NOMO-1 treated with dmso at 0.1 percent for 144 hours (cell line): ENCODE measurements at regions not wholly inside any gene's neighbourhood (a gene's known extent, or its start where the extent isn't known, plus 50 kb on each side); places are given as distances from the start of the nearest gene placed in this dataset.
"Not testable (repeated sequence)": the region's sequence is repeated elsewhere in the genome, so short reads cannot be mapped to it uniquely, and the experiment has no call there.

ENCODE experiments used
- DNase-seq: peaks from one replicate; lab custom pipeline; 2025; ENCODE audit not compliant: unreplicated experiment; lab: John Stamatoyannopoulos, UW

DNA sequence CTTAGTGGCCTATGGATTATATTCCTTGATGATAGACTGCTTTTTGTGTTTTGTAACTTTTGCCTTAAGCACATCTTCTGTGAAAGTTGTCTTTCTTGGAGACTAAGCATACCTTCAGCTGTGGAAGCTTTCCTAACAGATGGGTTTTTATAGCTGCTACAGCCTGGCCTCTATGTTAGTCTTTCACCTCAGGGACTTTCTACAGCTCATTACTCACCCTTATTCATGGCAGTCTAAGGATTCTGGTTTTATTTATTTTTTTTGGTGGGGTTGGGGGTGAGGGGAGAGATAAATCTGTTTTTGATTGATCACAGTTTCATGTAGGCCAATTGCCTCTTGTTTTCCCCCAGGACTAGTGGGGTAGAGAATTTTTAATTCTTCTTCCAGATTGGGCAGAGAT, 219.9 kb downstream of the DKK1 start:
- no peak for DNase-seq

GRCh38 chr10:52539463-52539862, 225.4 kb downstream of the DKK1 start:
- DNase-seq, result no peak

- DNase-seq, result no peak
These were observed 226.5 kb downstream of the DKK1 start for GRCh38 chr10:52540479-52540984.

GRCh38 chr10:52541006-52541473, 227.0 kb downstream of the DKK1 start:
- no peak for DNase-seq

- DNase-seq, result no peak
These were observed 228.8 kb downstream of the DKK1 start for GRCh38 chr10:52542906-52543305.

DNA sequence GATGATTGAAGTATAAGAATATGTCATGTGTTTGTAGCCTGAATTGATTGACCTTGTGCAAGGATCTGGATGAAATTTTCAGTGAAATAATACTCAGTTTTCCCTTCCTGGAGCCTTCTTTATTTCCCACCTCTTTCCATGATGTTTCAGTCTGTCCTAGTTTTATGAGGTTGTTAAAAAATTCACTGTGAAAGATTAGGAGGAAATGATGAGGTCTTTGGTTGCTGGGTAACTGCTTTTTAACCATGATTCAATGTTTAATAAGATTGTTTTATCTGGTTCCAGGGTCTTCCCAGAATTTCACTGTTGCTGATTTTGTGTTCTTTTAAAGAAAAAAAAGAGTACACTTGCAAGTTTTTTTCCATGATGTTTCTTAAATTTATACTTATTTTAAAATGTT, 221.5 kb downstream of the MBL2 start:
- DNase-seq, result no peak

- DNase-seq, result no peak
These were observed 214.5 kb downstream of the MBL2 start for GRCh38 chr10:52558090-52558489.

GRCh38 chr10:52561322-52561721, 211.3 kb downstream of the MBL2 start:
- no peak for DNase-seq

GRCh38 chr10:52563360-52563759, 209.2 kb downstream of the MBL2 start:
- DNase-seq, result no peak

DNA sequence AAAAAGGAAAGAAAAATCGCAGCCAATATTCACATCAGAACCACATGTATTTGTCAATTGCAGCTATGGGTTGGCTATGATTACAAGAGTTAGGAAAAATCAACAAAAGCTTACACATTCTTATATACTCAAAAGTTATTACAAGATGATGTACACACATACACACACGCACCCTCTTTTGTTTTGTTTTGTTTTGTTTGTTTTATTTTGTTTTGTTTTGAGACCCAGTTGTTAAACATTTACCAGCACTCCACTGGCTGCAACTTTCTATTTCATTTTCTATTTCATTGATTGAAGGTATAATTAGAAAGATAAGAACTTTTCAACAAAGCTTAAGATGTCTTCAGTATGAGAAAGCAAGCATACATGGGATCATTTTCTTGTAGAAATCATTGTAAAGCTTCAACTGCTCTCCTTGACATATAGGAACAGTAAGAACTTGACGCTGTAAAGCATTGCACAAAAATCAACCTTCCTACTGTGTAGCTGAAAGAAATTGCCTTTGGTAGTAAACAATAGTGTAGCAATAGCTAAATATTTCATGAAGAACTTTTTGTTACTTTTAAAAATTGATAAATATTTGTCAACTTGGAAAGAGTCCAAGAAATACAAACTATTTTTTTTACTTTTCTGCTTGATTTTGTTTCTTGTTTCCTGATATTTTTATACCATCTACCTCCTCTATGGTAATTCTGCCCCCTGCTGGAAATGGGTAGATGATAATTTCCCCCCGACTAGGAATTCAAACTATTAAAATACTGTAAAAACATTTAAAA, 205.9 kb downstream of the MBL2 start:
- DNase-seq, result no peak

GRCh38 chr10:52567247-52567580, 205.4 kb downstream of the MBL2 start:
- no peak for DNase-seq

DNA sequence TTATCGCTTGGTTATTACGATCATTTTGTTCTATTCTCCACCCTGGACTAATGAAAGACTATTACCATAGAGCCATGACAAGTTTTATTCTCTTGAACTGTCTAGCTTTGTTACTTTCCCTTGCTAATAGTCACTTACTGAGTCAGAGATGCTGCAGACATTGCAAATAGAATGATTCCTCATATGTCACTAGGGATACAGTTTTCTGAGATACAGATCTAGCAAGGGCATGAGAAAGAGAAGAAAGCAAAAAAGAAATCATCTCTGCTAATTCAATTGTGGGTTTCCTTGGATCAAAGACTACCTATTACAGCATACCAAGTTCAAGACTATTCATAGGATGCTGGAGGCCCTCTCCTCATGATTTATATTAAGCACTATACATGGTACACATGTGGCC, 204.3 kb downstream of the MBL2 start:
- no peak for DNase-seq

GRCh38 chr10:52570490-52570889, 202.1 kb downstream of the MBL2 start:
- no peak for DNase-seq

DNA sequence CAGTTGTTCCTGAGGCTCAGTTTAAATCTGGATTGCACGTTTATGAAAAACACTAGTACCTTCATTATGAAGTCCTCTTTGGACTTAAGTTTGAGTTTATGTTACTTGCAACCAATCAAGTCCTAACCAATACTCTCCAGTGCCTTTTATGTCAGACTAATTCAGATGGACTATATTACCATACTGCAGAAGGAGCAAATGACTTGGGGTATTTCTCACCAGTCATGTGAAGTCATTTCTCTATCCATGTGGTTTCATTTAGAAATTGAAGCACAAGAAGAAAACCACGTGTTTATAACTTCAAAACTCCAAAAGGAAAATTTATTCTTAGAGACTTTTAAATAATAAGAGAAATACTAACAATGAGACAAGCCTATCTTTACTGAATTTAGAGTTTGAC, 201.6 kb downstream of the MBL2 start:
- no peak for DNase-seq

- no peak for DNase-seq
These were observed 200.9 kb downstream of the MBL2 start for GRCh38 chr10:52571516-52572182.

DNA sequence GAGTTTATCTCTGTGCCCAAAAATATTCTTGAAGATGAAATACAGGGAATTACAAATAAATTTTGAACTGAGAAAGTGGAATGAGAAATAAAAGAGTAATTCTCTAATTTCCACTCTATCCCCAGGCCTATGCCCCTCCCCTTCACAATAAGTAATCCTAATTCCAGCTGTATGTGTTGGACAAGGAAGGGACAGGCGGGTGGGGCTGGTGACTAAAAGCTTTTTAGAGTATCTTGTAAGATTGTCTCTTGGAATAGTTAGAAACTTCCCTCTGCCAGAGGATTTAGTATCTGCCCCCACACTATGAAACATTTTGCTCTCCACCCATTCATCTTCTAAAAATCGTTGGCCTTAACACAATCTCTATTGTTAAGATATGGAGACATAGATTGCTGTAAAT, 199.2 kb downstream of the MBL2 start:
- DNase-seq, result no peak

DNA sequence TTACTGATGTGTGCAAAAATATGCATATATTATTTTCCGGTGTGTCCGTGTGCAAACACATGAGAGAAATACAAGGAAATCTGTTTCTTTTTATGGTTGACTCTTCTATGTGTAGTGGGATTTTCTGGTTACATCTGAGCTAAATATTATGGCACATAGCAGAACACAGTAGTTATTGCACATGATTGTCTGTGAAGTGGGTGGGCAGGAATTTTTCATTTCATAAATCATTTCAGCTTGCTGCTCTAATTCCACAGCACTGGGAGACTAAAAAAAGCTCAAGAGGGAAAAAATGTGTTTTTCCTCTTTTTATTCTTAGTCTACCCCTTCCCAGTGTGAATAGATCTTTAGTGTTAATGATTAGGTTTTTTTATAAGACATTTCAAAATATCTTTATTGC, 197.9 kb downstream of the MBL2 start:
- no peak for DNase-seq

DNA sequence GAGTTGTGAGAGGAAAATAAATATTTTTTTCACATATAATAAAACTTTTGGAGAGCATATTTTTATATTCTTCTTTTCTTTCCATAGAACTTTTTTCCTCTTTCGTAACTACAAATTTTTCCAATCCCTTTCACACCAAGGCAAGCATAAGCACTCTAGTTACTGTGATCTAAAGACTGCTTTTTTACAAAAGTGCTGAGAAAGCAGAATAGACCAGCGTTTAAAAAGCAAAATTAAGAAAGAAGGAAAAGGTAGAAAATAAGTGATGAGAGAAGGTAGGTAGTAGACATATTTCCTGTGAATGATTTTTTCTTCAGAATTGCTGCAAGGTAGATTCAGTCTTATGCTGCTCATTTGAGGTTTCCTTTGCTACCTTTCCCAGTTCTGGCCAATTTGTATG, 195.5 kb downstream of the MBL2 start:
- no peak for DNase-seq

GRCh38 chr10:52578871-52579405, 193.6 kb downstream of the MBL2 start:
- DNase-seq, result no peak

- not testable (repeated sequence) for DNase-seq
These were observed 190.9 kb downstream of the MBL2 start for GRCh38 chr10:52581636-52582035.

GRCh38 chr10:52583336-52583735, 189.2 kb downstream of the MBL2 start:
- no peak for DNase-seq

- DNase-seq, result no peak
These were observed 185.9 kb downstream of the MBL2 start for GRCh38 chr10:52586710-52587109.
